ENCODE measurements at regions not wholly inside any gene's neighbourhood (a gene's known extent, or its start where the extent isn't known, plus 50 kb on each side); places are given as distances from the start of the nearest gene placed in this dataset.
A peak's percentile ranks its signal among the peaks of the same experiment; 100 is the strongest.
"Not testable (repeated sequence)": the region's sequence is repeated elsewhere in the genome, so short reads cannot be mapped to it uniquely, and the experiment has no call there.

GRCh38 chr6:142637624-142638351 is 307.2 kb downstream of the HIVEP2 start:
- DNase-seq: no peak

- DNase-seq: no peak
These were observed 302.3 kb downstream of the HIVEP2 start for GRCh38 chr6:142642651-142643050.

GRCh38 chr6:142644866-142645265 is 300.1 kb downstream of the HIVEP2 start:
- no peak for DNase-seq

DNA sequence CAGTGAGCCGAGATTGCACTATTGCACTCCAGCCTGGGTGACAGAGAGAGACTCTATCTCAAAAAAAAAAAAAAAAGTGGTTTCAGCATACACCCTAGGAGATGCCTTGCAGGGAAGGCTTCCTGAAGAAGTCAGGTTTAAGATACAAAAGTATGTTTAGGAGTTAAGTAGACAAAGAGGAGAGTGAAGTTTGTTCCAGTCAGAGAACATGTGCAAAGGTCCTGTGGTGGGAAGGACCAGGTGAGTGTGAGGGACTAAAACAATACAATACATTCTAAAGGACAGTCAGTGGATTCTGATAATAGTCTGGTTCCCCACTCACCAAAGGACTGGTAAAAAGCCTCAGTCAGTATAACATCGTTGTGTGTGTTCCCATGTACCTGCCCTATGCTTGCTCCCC is 299.3 kb downstream of the HIVEP2 start:
- DNase-seq: no peak

GRCh38 chr6:142647449-142648035 is 297.4 kb downstream of the HIVEP2 start:
- no peak for DNase-seq

DNA sequence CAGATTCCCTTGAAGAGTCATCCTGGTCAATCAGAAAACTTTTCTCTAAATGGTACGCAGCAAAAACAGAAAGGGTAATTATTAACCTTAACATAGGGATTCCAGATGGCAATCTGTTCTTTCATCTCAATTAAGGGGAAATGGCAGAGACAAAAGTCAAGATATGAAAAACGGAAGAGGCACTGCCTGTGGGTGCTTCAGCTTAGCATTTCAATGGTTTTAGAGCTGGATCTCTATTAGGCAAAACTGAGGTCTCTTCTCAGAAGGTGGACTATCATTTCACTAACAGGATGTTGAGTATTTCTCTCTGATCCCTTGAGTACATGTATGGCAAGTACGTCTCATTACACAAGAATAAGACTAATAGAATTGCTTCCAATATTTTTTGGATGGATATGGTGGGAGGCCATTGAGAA is 296.9 kb downstream of the HIVEP2 start:
- no peak for DNase-seq

DNA sequence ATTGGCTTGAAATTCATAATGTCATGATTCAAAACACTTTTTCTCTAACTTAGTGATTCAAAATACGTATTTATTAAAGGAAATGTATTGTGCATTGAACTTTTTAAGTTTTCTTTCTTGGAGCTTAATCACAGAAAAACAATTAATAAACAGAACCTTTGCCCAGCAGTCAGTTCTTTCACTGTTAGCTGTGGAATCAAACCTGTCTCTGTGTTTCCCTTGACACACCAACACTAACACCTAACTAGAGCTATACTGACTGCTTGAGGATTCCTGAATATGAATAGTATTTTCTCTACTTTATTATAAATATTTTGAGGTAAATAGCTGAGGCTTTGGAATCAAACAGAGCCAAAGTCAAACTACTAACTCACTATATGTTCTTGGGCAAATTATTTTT is 296.4 kb downstream of the HIVEP2 start:
- DNase-seq: no peak

- DNase-seq: not testable (repeated sequence)
These were observed 295.3 kb downstream of the HIVEP2 start for GRCh38 chr6:142649438-142650234.

DNA sequence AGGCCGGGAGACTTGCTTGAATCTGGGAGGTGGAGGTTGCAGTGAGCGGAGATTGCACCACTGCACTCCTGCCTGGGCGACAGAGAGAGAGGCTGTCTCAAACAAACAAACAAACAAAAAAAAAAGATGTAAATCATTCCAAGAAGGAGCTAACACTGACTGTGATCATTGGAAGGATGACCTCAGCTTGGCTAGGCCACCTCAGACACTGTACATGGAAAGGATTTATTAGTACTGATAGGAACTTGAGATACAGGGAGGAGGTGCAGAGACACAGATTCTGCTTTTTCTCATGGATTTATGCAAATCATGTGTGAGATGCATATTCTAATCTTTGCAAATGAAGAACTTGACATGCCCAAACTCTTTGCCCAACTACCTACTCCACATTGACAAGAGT is 293.6 kb downstream of the HIVEP2 start:
- no peak for DNase-seq

DNA sequence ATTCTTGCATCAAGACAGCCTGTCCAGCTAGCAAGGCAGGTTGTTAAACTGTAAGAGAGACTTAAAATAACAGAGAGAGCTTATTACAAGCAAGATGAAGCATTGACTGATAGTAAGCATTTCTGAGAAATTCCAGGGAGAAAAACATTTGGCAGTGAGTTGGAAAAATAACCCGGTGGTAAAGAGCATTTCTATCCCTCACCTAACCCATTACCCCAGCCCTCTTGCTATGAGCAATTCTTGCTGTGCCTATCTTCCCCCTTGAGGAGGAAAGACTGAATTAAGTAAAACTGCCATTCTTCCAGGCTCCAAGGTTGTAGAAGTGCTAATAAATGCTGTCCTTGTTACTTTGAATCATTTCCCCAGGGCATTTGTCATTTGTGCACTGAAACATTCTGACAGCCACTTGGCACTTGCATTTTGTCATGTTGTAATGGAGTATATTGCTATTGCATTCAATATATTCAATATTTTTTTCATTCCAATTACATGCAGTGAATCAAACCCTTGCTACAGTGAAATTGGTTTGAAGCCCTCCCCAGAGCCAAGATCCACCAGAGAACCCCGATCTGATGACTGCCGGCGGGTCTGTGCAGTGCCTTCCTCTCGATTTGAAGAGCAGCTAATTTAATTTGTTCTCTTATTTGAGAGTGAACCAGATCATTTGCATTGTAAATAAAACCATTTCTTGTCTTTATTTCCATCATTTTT is 291.1 kb downstream of the HIVEP2 start:
- no peak for DNase-seq

DNA sequence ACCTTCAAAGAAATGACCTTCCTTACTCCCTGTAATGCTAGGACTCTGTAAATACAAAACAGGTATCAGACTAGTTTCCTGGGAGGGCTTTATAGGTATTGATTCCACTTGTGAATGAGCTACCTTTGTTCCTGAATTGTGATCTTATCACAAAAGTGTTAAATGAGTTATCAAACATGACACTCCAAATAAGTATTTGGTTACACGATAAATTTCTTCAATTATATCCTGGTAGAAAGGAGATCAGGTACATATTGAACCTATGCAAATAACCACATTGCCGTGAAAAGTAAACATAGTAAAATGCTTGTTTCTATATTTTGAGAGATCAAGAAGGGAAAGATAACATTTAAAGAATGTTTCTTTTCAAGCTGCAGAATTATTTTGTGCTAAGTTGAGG is 285.3 kb downstream of the HIVEP2 start:
- DNase-seq: no peak

- no peak for DNase-seq
These were observed 279.6 kb downstream of the HIVEP2 start for GRCh38 chr6:142665393-142665792.

- no peak for DNase-seq
These were observed 278.3 kb downstream of the HIVEP2 start for GRCh38 chr6:142666599-142667185.

- DNase-seq: no peak
These were observed 275.3 kb downstream of the HIVEP2 start for GRCh38 chr6:142669471-142670351.

GRCh38 chr6:142671791-142672190 is 273.2 kb downstream of the HIVEP2 start:
- no peak for DNase-seq

DNA sequence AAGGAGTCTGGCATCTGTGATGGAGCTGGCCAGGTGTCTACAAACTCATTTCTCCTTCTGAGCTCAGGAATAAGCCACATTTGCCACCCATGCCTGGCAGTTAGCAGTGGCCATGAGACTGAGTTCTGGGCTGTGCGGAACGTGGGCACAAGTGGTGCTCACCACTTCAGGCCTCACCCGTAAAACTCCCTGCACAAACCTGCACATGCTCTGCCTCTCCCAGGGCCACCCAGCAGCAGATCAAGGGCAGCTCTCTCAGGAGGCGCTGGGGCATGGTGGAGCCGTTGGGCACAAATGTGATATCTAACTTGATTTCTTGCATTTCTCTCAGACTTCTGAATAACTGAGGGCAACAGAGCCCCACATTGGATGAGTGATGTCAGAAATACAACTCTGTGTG is 269.5 kb downstream of the HIVEP2 start:
- DNase-seq: no peak

DNA sequence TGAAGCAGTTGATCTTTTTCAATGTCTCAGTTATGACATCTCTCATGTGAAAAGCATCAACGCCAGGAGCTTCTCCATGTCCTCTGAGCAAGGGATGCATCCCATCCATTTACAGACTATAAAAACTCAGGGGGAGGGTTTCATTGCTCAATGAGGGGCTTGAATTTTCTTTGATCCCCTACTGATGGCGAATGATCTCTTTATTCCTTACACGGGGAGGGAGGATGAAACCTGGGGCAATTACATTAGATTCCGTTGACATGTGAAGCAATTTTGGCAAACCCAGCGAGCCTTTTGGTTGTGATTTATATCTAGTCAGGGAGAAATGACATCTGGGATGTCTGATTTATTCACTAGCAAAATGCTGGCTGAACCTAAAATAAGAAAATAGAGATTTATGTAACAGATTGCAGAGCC is 268.9 kb downstream of the HIVEP2 start:
- no peak for DNase-seq

DNA sequence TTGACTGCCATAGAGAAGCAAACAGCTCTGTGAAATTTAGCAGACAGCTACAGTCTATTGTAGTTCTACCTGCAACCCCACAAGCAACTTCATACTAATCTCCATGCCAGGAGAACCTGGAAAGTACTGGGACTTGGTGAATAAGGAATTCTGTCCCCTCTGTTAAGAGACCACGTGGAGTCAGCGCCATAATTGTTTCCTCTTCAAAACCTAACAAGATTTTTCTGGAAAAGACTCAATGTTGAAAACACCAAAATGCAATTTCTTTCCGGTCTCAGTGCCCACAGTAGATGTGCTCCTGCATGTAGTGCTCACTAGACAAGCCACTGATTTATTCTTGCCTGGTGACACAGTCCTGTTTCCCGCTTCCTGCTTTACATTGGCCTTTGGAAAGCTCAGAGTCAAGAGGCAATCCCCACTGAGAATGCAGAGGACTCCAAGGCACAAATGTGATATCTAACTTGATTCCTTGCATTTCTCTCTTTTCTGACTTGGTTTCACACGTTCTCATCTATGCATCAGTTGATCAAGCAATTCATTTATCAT is 268.3 kb downstream of the HIVEP2 start:
- DNase-seq: no peak

DNA sequence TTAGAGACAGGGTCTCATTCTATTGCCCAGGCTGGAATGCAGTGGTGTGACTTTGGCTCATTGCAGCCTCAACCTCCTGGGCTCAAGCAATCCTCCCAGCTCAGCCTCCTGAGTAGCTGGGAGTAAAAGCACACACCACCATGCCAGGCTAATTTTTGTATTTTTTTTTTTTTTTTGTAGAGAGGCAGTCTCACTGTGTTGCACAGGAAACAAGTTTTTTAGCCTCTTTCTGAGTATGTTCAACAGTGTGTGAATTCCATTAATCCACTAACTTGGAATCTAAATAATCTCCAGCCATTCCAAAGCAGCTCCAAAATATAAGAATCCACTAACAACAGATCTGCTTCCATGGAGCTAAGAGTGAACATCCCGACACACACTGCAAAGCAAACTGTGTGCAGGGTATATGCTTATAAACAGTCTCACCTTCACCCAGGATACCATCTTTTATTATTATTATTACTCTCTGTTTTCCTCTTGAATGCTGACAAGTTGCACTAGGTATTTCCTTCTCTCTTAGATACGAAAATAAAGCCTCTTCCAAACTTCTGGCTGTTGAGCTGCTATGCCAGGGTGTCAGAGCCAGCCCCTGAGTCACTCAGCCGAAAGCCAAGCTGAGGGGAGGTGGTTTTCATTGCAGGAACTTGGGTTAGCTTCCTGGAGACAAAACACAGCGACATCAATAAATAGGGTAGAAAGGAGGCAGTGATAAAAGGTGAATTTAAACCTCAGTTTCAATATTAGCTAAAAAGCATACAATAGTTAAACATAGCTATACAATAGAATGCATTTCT is 264.9 kb downstream of the HIVEP2 start:
- DNase-seq: peak; percentile 24

- DNase-seq: no peak
These were observed 263.9 kb downstream of the HIVEP2 start for GRCh38 chr6:142681099-142681498.

DNA sequence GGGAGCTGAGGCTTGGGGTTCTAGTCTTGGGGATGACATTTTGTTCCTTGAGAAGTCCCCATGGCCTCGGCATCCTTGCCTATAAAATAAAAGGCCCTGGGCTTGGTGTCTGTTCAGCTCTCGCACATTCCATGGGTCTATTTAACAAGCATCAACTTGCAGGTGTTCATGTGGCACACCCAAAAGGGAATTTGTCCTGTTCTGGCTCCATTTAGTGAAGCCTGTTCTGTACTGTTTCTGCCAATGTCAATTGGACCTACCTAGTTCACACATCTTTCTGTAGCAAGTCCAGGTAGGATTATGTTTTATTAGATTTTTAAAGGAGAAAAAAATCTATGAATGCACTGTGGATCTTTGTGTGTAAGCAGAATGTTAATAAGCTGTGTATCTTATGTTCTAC is 262.0 kb downstream of the HIVEP2 start:
- DNase-seq: no peak

All from stimulated activated CD4-positive, alpha-beta T cell treated with anti-CD3 and anti-CD28 coated beads, Interleukin-12 subunit alpha, Interleukin-12 subunit beta, amount 100 ng/mL, for 4 hours (primary cell).